Heart left ventricle (tissue), 16 donors: ENCODE measurements at regions not wholly inside any gene's neighbourhood (a gene's known extent, or its start where the extent isn't known, plus 50 kb on each side); places are given as distances from the start of the nearest gene placed in this dataset.

Experiments used
- ATAC-seq, 4 donors: fragments of 200-7000 bp; cut with Tn5 transposase; one replicate each; pipeline ENCODE4 v1.9.1; 2020 to 2022; ENCODE audit warnings: moderate library complexity in 4 of 4, mild to moderate bottlenecking in 3 of 4, moderate number of reproducible peaks in 1 of 4
- DNase-seq, 5 donors: peaks; one replicate each; pipeline ENCODE4 v3.0.0-alpha.2; 2020
- H3K27ac ChIP-seq, 12 donors: fragments of 200-600 bp; sonication (generic) in 4 of 12; one replicate each; pipeline versions ENCODE4 v1.5.0 to v1.8.0; 2016 to 2022; ENCODE audit warnings: mild to moderate bottlenecking in 2 of 12
- H3K27me3 ChIP-seq, 9 donors: fragments of 200-600 bp; sonication (generic) in 2 of 9; one replicate each; pipeline versions ENCODE4 v1.5.1 to v1.8.0; 2016 to 2022; ENCODE audit warnings: mild to moderate bottlenecking in 3 of 9
- H3K36me3 ChIP-seq, 9 donors: fragments of 200-600 bp; sonication (generic) in 2 of 9; one replicate each; pipeline versions ENCODE4 v1.5.0 to v1.8.0; 2018 to 2022; ENCODE audit warnings: mild to moderate bottlenecking in 2 of 9
- H3K4me1 ChIP-seq, 12 donors: fragments of 200-600 bp; sonication (generic) in 4 of 12; one replicate each; pipeline versions ENCODE4 v1.5.0 to v1.8.0; 2016 to 2022; ENCODE audit warnings: mild to moderate bottlenecking in 3 of 12
- H3K4me3 ChIP-seq, 12 donors: fragments of 200-600 bp; sonication (generic) in 4 of 12; one replicate each; pipeline versions ENCODE4 v1.5.0 to v1.8.0; 2017 to 2022; ENCODE audit warnings: mild to moderate bottlenecking in 9 of 12, moderate library complexity in 4 of 12
- H3K9me3 ChIP-seq, 12 donors: fragments of 200-600 bp; sonication (generic) in 4 of 12; one replicate each; pipeline versions ENCODE4 v1.5.0 to v1.8.0; 2016 to 2022; ENCODE audit warnings: mild to moderate bottlenecking in 1 of 12
- CTCF ChIP-seq, 12 donors: fragments of 200-600 bp; sonication (generic) in 4 of 12; IDR thresholded peaks; one replicate each; pipeline versions ENCODE4 v1.5.0 to v1.8.0; 2018 to 2022; ENCODE audit warnings: antibody characterized with exemption in 12 of 12, mild to moderate bottlenecking in 5 of 12
- POLR2A ChIP-seq, 2 donors: fragments of 450-650 bp; IDR thresholded peaks; one replicate each; pipeline ENCODE4 v1.6.1; 2017; ENCODE audit warnings: antibody characterized with exemption in 2 of 2, mild to moderate bottlenecking in 2 of 2, moderate library complexity in 2 of 2
- WGBS, 4 donors: extraction: QIAGEN DNeasy Blood & Tissue Kit in 2 of 4; methylation state at CpG; one replicate each; pipeline versions ENCODE4 v1.1.5 to v1.1.7; 2013 to 2018; 5-methylcytosine and 5-hydroxymethylcytosine counted together
- intact Hi-C, 10 donors: fragments of 100-400 bp; cut with DNase I; formaldehyde crosslinking; loops; one replicate each; pipeline versions ENCODE4 v1.11.1 to v1.14.2; 2022
- donor health status: ischemic (EF 13 %, LVEDD 7.1; RV severe dilation, severe dysfunction).
- donor health status: healthy with polysubstance abuse.
- donor health status: DM: no; HTN: yes; CAD: no.
- donor health status: DM: no; HTN: no; CAD: no.
- donor health status: ischemic (EF 25% LVEDD 6.9; RV normal size, moderate dysfunction).
- donor health status: ischemic (EF 25% LVEDD 5.7; RV mildly dilated, moderate dysfunction).
- donor health status: healthy.
- donor health status: DM: yes; HTN: yes; CAD: no.
- donor health status: ischemic (EF 35%, LVEDD 5.7; RV mildly dilated, moderate dysfunction).
- donor health status: nonischemic (EF 11% LVEDD 7.7; RV severe dilation, severe dysfunction).
- donor health status: DM: yes; HTN: yes; CAD: no.
- donor health status: PGD.
- donor health status: ischemic (EF 29% LVEDD 5.4; RV normal size, mild dysfunction).
- donor health status: nonischemic (EF 23%, LVEDD 6.1; RV moderate dilation, normal function).

DNA sequence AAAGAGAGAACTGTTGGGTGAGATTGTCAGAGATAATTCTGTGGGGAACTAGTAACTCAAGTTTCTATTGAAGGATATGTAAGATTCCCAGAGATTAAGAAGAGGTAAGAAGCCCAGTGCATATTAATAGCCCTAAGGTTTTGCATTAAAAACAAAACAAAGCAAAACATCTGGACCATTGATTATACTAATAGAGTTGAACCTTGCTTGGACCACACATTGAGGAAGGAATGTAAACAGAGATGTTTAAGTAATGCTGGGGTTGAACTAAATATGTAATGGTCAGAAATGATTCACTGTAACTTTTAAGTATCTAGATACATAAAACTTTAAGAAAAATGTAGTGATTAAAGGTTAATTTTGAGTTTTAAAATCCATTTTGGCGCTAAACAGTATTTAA, 1770.0 kb downstream of the PCDH9 start:
- ATAC-seq = no peak
- TF ChIP-seq CTCF (IDR thresholded peaks at IDR 0.05) (no peak), POLR2A (IDR thresholded peaks at IDR 0.05) (no peak)
- no peak for DNase-seq

GRCh38 chr13:65456150-65456912, 1773.8 kb downstream of the PCDH9 start:
- H3K4me1 ChIP-seq = no peaks in the 10 kb centered on the region
- 70 to 76% (median 75%) methylated on average over 5 of the region's 5 CpGs for WGBS, 4 donors
- no peak for ATAC-seq
- H3K4me3 ChIP-seq = no peak overlapping the region
- intact Hi-C loops = no loop called here
- no peak for DNase-seq
- H3K36me3 ChIP-seq = no peaks in the 10 kb centered on the region
- TF ChIP-seq POLR2A (IDR thresholded peaks at IDR 0.05) = no peak
- no peak for TF ChIP-seq CTCF (IDR thresholded peaks at IDR 0.05)
- H3K9me3 ChIP-seq = no peaks in the 10 kb centered on the region
- no peaks in the 10 kb centered on the region for H3K27me3 ChIP-seq
- no peak overlapping the region for H3K27ac ChIP-seq

More for the DNA sequence above, 1770.0 kb downstream of the PCDH9 start:
- no peaks in the 10 kb centered on the region for H3K9me3 ChIP-seq
- no peaks in the 10 kb centered on the region for H3K27me3 ChIP-seq
- 83 to 92% (median 88%) methylated on average over 1 of the region's 1 CpG for WGBS, 4 donors
- H3K36me3 ChIP-seq = no peaks in the 10 kb centered on the region
- no peak overlapping the region for H3K27ac ChIP-seq
- no peak overlapping the region for H3K4me3 ChIP-seq
- intact Hi-C loops = no loop called here
- no peaks in the 10 kb centered on the region for H3K4me1 ChIP-seq

DNA sequence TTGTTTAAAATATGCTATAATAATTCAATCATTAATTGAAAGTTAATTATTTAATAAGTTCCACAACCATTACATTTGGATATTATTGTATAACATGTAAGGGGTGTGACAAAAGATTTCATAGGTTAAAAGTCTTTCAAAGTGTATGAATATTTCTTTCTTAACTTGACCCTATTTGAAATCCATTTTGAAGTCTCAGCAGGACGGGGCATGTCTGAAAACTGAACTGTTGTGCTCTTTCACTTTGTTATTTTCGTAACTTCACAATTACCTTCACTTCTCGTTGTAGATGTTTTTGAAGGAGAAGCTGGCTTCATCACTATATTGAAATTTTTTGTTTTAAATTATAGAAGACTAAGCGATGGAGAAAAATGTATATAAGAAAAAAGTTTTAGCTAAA, 1775.7 kb downstream of the PCDH9 start:
- ATAC-seq (no peak), DNase-seq (no peak)
- no peak overlapping the region for H3K4me3 ChIP-seq

DNA sequence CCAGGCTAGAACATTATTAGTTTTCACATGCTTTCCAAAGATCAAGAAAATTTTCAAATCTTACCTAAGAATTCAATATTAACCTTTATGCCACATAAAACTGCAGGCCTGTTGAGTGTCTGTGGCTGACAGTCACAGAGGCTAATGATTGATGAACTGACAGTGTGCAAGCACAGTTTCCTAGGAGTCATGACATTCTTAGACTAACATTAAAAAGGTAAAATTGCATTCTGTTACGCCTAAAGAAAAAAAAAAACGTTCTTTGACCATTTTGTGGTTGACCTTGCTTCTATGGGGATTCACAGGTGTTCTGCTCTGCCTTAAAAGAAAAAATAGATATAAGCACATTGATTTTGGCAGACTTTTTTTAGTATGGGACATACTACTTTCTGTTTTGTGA, 1776.2 kb downstream of the PCDH9 start:
- Histone ChIP-seq H3K4me1 (no peaks in the 10 kb centered on the region), H3K27ac (no peak overlapping the region), H3K36me3 (no peaks in the 10 kb centered on the region), H3K27me3 (no peaks in the 10 kb centered on the region), H3K9me3 (no peaks in the 10 kb centered on the region), H3K4me3 (no peak overlapping the region)
- WGBS, 4 donors = 54 to 61% (median 60%) methylated on average over 2 of the region's 2 CpGs
- intact Hi-C loops = no loop called here
- DNase-seq = no peak
- ATAC-seq = no peak
- TF ChIP-seq POLR2A (IDR thresholded peaks at IDR 0.05) = no peak
- TF ChIP-seq CTCF (IDR thresholded peaks at IDR 0.05) = no peak

More for the DNA sequence above, 1775.7 kb downstream of the PCDH9 start:
- 82 to 90% (median 85%) methylated on average over 4 of the region's 4 CpGs for WGBS, 4 donors
- TF ChIP-seq POLR2A (IDR thresholded peaks at IDR 0.05) (no peak), CTCF (IDR thresholded peaks at IDR 0.05) (no peak)
- Histone ChIP-seq H3K27me3 (no peaks in the 10 kb centered on the region), H3K9me3 (no peaks in the 10 kb centered on the region), H3K27ac (no peak overlapping the region), H3K36me3 (no peaks in the 10 kb centered on the region), H3K4me1 (no peaks in the 10 kb centered on the region)
- intact Hi-C loops = no loop called here
